ENCODE measurements at regions not wholly inside any gene's neighbourhood (a gene's known extent, or its start where the extent isn't known, plus 50 kb on each side); places are given as distances from the start of the nearest gene placed in this dataset.

GRCh38 chr2:122414902-122415301 lies 659.5 kb downstream of the TSN start:
- Histone ChIP-seq H3K4me3 (ENCODE audit: low read length in 2 of 2) (no peak overlapping the region), H2BK5ac (ENCODE audit: low read length) (no peak overlapping the region), H2BK15ac (ENCODE audit: low read length) (no peak overlapping the region), H4K8ac (ENCODE audit: low read depth, low read length) (no peak overlapping the region), H2BK120ac (ENCODE audit: low read depth, low read length) (no peak overlapping the region), H3K18ac (ENCODE audit: low read length) (no peak overlapping the region), H3K4me2 (ENCODE audit: insufficient read depth, low read length, poor library complexity, severe bottlenecking) (no peak overlapping the region), H2AK5ac (ENCODE audit: low read depth, low read length) (no peak overlapping the region), H3K27me3 (ENCODE audit: control insufficient read depth in 3 of 3, insufficient read depth in 3 of 3, low read depth in 1 of 3, low read length in 3 of 3) (no peaks in the 10 kb centered on the region), H4K91ac (ENCODE audit: low read depth, low read length, poor library complexity) (no peak overlapping the region), H3K27ac (replicated peaks; ENCODE audit: low read length) (no peak overlapping the region), H3K4me1 (ENCODE audit: control insufficient read depth in 2 of 2, insufficient read depth in 1 of 2, low read depth in 1 of 2, low read length in 2 of 2) (no peaks in the 10 kb centered on the region), H3K79me1 (ENCODE audit: low read depth, low read length) (no peaks in the 10 kb centered on the region), H2BK12ac (ENCODE audit: low read length) (no peak overlapping the region), H2AFZ (ENCODE audit: low read length) (no peak overlapping the region), H3K4ac (ENCODE audit: low read length) (no peak overlapping the region), H3K36me3 (replicated peaks in 1 of 2; ENCODE audit: control insufficient read depth in 2 of 2, insufficient read depth in 2 of 2, low read length in 2 of 2) (no peaks in the 10 kb centered on the region), H3K9ac (ENCODE audit: low read depth, low read length, poor library complexity) (no peak overlapping the region), H3K9me3 (replicated peaks in 1 of 2; ENCODE audit: control insufficient read depth in 2 of 2, insufficient read depth in 1 of 2, low read depth in 1 of 2, low read length in 2 of 2) (peaks cover 0 to 2% of the 10 kb centered on the region in 2 donors), H3K14ac (ENCODE audit: low read length) (no peak overlapping the region), H3K23ac (ENCODE audit: low read depth, low read length, poor library complexity) (no peak overlapping the region)
- WGBS, 2 donors (ENCODE audit: extremely low coverage in 2 of 2, insufficient read length in 2 of 2, insufficient replicate concordance in 1 of 2), result no CpG with 5 or more reads among the region's 4 CpGs
- no peak for DNase-seq (ENCODE audit: low spot score)

- Histone ChIP-seq H2BK120ac (ENCODE audit: low read depth, low read length) (no peak overlapping the region), H2AK5ac (ENCODE audit: low read depth, low read length) (no peak overlapping the region), H3K14ac (ENCODE audit: low read length) (no peak overlapping the region), H3K4me2 (ENCODE audit: insufficient read depth, low read length, poor library complexity, severe bottlenecking) (no peak overlapping the region), H3K4me3 (ENCODE audit: low read length in 2 of 2) (no peak overlapping the region), H3K27me3 (ENCODE audit: control insufficient read depth in 3 of 3, insufficient read depth in 3 of 3, low read depth in 1 of 3, low read length in 3 of 3) (no peaks in the 10 kb centered on the region), H2BK15ac (ENCODE audit: low read length) (no peak overlapping the region), H3K79me1 (ENCODE audit: low read depth, low read length) (no peaks in the 10 kb centered on the region), H3K23ac (ENCODE audit: low read depth, low read length, poor library complexity) (no peak overlapping the region), H2BK5ac (ENCODE audit: low read length) (no peak overlapping the region), H3K18ac (ENCODE audit: low read length) (no peak overlapping the region), H3K9ac (ENCODE audit: low read depth, low read length, poor library complexity) (no peak overlapping the region), H2BK12ac (ENCODE audit: low read length) (no peak overlapping the region), H4K91ac (ENCODE audit: low read depth, low read length, poor library complexity) (no peak overlapping the region), H3K27ac (replicated peaks; ENCODE audit: low read length) (no peak overlapping the region), H3K4me1 (ENCODE audit: control insufficient read depth in 2 of 2, insufficient read depth in 1 of 2, low read depth in 1 of 2, low read length in 2 of 2) (no peaks in the 10 kb centered on the region), H3K4ac (ENCODE audit: low read length) (no peak overlapping the region), H2AFZ (ENCODE audit: low read length) (no peak overlapping the region), H3K9me3 (replicated peaks in 1 of 2; ENCODE audit: control insufficient read depth in 2 of 2, insufficient read depth in 1 of 2, low read depth in 1 of 2, low read length in 2 of 2) (no peaks in the 10 kb centered on the region), H4K8ac (ENCODE audit: low read depth, low read length) (no peak overlapping the region), H3K36me3 (replicated peaks in 1 of 2; ENCODE audit: control insufficient read depth in 2 of 2, insufficient read depth in 2 of 2, low read length in 2 of 2) (no peaks in the 10 kb centered on the region)
- no CpG with 5 or more reads among the region's 1 CpG for WGBS, 2 donors (ENCODE audit: extremely low coverage in 2 of 2, insufficient read length in 2 of 2, insufficient replicate concordance in 1 of 2)
- DNase-seq (ENCODE audit: low spot score), result no peak
Observed at GRCh38 chr2:122417114-122417513, 661.7 kb downstream of the TSN start.

- Histone ChIP-seq H3K4ac (ENCODE audit: low read length) (no peak overlapping the region), H3K14ac (ENCODE audit: low read length) (no peak overlapping the region), H3K27me3 (ENCODE audit: control insufficient read depth in 3 of 3, insufficient read depth in 3 of 3, low read depth in 1 of 3, low read length in 3 of 3) (no peaks in the 10 kb centered on the region)
Observed at GRCh38 chr2:122421775-122422174, 666.3 kb downstream of the TSN start.

GRCh38 chr2:122422384-122422991 lies 667.0 kb downstream of the TSN start:
- no peak overlapping the region for H2AK5ac ChIP-seq (ENCODE audit: low read depth, low read length)
- no peaks in the 10 kb centered on the region for H3K36me3 ChIP-seq (replicated peaks in 1 of 2; ENCODE audit: control insufficient read depth in 2 of 2, insufficient read depth in 2 of 2, low read length in 2 of 2)
- no peak overlapping the region for H3K4ac ChIP-seq (ENCODE audit: low read length)
- H4K91ac ChIP-seq (ENCODE audit: low read depth, low read length, poor library complexity), result no peak overlapping the region
- DNase-seq (ENCODE audit: low spot score), result no peak
- no peak overlapping the region for H3K9ac ChIP-seq (ENCODE audit: low read depth, low read length, poor library complexity)
- no CpG with 5 or more reads among the region's 7 CpGs for whole genome bisulfite sequencing, 2 donors (ENCODE audit: extremely low coverage in 2 of 2, insufficient read length in 2 of 2, insufficient replicate concordance in 1 of 2)
- H3K79me1 ChIP-seq (ENCODE audit: low read depth, low read length), result no peaks in the 10 kb centered on the region
- no peak overlapping the region for H3K14ac ChIP-seq (ENCODE audit: low read length)
- no peak overlapping the region for H3K4me2 ChIP-seq (ENCODE audit: insufficient read depth, low read length, poor library complexity, severe bottlenecking)
- H2BK120ac ChIP-seq (ENCODE audit: low read depth, low read length), result no peak overlapping the region
- no peak overlapping the region for H3K4me3 ChIP-seq (ENCODE audit: low read length in 2 of 2)
- H4K8ac ChIP-seq (ENCODE audit: low read depth, low read length), result no peak overlapping the region
- no peak overlapping the region for H3K27ac ChIP-seq (replicated peaks; ENCODE audit: low read length)
- H3K23ac ChIP-seq (ENCODE audit: low read depth, low read length, poor library complexity), result no peak overlapping the region
- H2BK12ac ChIP-seq (ENCODE audit: low read length), result no peak overlapping the region
- H3K27me3 ChIP-seq (ENCODE audit: control insufficient read depth in 3 of 3, insufficient read depth in 3 of 3, low read depth in 1 of 3, low read length in 3 of 3), result no peaks in the 10 kb centered on the region
- no peak overlapping the region for H3K18ac ChIP-seq (ENCODE audit: low read length)
- H2AFZ ChIP-seq (ENCODE audit: low read length), result no peak overlapping the region
- H3K4me1 ChIP-seq (ENCODE audit: control insufficient read depth in 2 of 2, insufficient read depth in 1 of 2, low read depth in 1 of 2, low read length in 2 of 2), result no peaks in the 10 kb centered on the region
- H3K9me3 ChIP-seq (replicated peaks in 1 of 2; ENCODE audit: control insufficient read depth in 2 of 2, insufficient read depth in 1 of 2, low read depth in 1 of 2, low read length in 2 of 2), result no peaks in the 10 kb centered on the region
- H2BK5ac ChIP-seq (ENCODE audit: low read length), result no peak overlapping the region
- no peak overlapping the region for H2BK15ac ChIP-seq (ENCODE audit: low read length)

More at GRCh38 chr2:122421775-122422174, 666.3 kb downstream of the TSN start:
- H3K27ac ChIP-seq (replicated peaks; ENCODE audit: low read length), result no peak overlapping the region
- no peak for DNase-seq (ENCODE audit: low spot score)
- H2BK12ac ChIP-seq (ENCODE audit: low read length), result no peak overlapping the region
- H3K79me1 ChIP-seq (ENCODE audit: low read depth, low read length), result no peaks in the 10 kb centered on the region
- H2BK120ac ChIP-seq (ENCODE audit: low read depth, low read length), result no peak overlapping the region
- no peaks in the 10 kb centered on the region for H3K4me1 ChIP-seq (ENCODE audit: control insufficient read depth in 2 of 2, insufficient read depth in 1 of 2, low read depth in 1 of 2, low read length in 2 of 2)
- H3K9me3 ChIP-seq (replicated peaks in 1 of 2; ENCODE audit: control insufficient read depth in 2 of 2, insufficient read depth in 1 of 2, low read depth in 1 of 2, low read length in 2 of 2), result no peaks in the 10 kb centered on the region
- no peak overlapping the region for H4K8ac ChIP-seq (ENCODE audit: low read depth, low read length)
- H3K36me3 ChIP-seq (replicated peaks in 1 of 2; ENCODE audit: control insufficient read depth in 2 of 2, insufficient read depth in 2 of 2, low read length in 2 of 2), result no peaks in the 10 kb centered on the region
- H3K23ac ChIP-seq (ENCODE audit: low read depth, low read length, poor library complexity), result no peak overlapping the region
- no peak overlapping the region for H3K9ac ChIP-seq (ENCODE audit: low read depth, low read length, poor library complexity)
- H3K18ac ChIP-seq (ENCODE audit: low read length), result no peak overlapping the region
- no peak overlapping the region for H2AFZ ChIP-seq (ENCODE audit: low read length)
- no peak overlapping the region for H2BK15ac ChIP-seq (ENCODE audit: low read length)
- no peak overlapping the region for H2AK5ac ChIP-seq (ENCODE audit: low read depth, low read length)
- H2BK5ac ChIP-seq (ENCODE audit: low read length), result no peak overlapping the region
- no peak overlapping the region for H3K4me3 ChIP-seq (ENCODE audit: low read length in 2 of 2)
- no peak overlapping the region for H3K4me2 ChIP-seq (ENCODE audit: insufficient read depth, low read length, poor library complexity, severe bottlenecking)
- no peak overlapping the region for H4K91ac ChIP-seq (ENCODE audit: low read depth, low read length, poor library complexity)

Data from neuronal stem cell (in vitro differentiated cells).